Testis (tissue), 2 donors: ENCODE measurements at regions not wholly inside any gene's neighbourhood (a gene's known extent, or its start where the extent isn't known, plus 50 kb on each side); places are given as distances from the start of the nearest gene placed in this dataset.

ENCODE experiments used
- DNase-seq: peaks from one replicate; pipeline ENCODE4 v3.0.0-alpha.2; 2019
- H3K27ac ChIP-seq, 2 donors: fragments of 200-600 bp; sonication (generic); one replicate each; pipeline ENCODE4 v1.5.1; 2019
- H3K27me3 ChIP-seq: fragments of 200-600 bp; sonication (generic); one replicate; pipeline ENCODE4 v1.5.1; 2019
- H3K36me3 ChIP-seq: fragments of 200-600 bp; sonication (generic); one replicate; pipeline ENCODE4 v1.5.1; 2017; ENCODE audit warnings: low read depth; ENCODE audit errors: missing control alignments
- H3K4me1 ChIP-seq: fragments of 200-600 bp; sonication (generic); one replicate; pipeline ENCODE4 v1.5.1; 2019
- H3K4me3 ChIP-seq, 2 donors: fragments of 200-600 bp; sonication (generic); one replicate each; pipeline ENCODE4 v1.5.1; 2017 to 2019
- H3K9me3 ChIP-seq: fragments of 200-600 bp; sonication (generic); one replicate; pipeline ENCODE4 v1.5.1; 2017
- POLR2A ChIP-seq: fragments of 450-650 bp; IDR thresholded peaks from one replicate; pipeline ENCODE4 v1.6.1; 2017; ENCODE audit warnings: antibody characterized with exemption, mild to moderate bottlenecking, moderate library complexity
- WGBS, 2 donors: methylation state at CpG; one replicate each; pipeline ENCODE4 v1.1.5; 2018; 5-methylcytosine and 5-hydroxymethylcytosine counted together
- intact Hi-C: fragments of 100-400 bp; cut with DNase I; formaldehyde crosslinking; loops from one replicate; pipeline ENCODE4 v1.15.1; 2023; ENCODE audit warnings: low total_unique reads
- TF ChIP-seq, protein P1 (sequence below), 3 experiments: fragments of 450-650 bp in 2 of 3; fragments of 200-600 bp in 1 of 3; sonication (generic) in 1 of 3; IDR thresholded peaks; one replicate each; pipeline ENCODE4 v1.5.1; 2016 to 2019; ENCODE audit warnings: antibody characterized with exemption in 3 of 3, mild to moderate bottlenecking in 2 of 3, moderate library complexity in 1 of 3

DNA sequence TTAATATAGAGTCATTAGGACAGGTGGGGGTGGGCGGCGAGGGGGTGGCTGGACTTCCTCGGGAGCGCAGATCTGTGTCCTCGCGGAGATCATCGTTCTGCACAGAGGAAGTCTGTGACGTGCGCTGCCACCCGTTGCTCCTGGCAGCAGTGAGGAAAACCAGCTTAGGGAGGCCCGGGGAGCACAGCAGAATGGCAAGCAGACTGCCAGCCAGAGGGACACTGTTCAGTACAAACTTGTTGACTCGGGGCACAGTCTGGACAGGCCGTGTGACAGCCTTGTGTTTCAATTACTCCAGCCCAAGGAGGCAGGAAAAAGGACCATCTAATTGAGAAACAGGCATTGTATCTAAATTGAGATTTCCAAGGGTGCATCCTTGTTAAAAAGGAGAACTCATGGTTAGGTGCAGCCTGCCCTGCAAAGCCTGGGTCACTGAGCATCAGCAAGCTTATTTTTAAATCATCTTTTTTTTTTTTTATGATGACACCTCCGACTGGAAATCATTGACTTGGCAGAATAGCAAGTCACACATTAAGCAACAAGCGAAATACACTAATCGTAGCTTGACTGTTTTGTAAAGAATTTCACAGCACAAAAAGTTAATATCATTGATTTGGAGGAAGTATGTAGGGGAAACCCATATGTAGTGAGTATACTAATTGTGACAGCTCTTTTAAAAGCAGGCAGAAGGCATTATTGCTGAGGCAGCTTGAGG is 512.0 kb upstream of the FAT1 start:
- Histone ChIP-seq H3K4me3 (no peak overlapping the region), H3K27ac (no peak overlapping the region), H3K27me3 (no peaks in the 10 kb centered on the region), H3K4me1 (no peaks in the 10 kb centered on the region), H3K9me3 (no peaks in the 10 kb centered on the region), H3K36me3 (no peaks in the 10 kb centered on the region)
- DNase-seq = no peak
- TF ChIP-seq, protein P1, sequence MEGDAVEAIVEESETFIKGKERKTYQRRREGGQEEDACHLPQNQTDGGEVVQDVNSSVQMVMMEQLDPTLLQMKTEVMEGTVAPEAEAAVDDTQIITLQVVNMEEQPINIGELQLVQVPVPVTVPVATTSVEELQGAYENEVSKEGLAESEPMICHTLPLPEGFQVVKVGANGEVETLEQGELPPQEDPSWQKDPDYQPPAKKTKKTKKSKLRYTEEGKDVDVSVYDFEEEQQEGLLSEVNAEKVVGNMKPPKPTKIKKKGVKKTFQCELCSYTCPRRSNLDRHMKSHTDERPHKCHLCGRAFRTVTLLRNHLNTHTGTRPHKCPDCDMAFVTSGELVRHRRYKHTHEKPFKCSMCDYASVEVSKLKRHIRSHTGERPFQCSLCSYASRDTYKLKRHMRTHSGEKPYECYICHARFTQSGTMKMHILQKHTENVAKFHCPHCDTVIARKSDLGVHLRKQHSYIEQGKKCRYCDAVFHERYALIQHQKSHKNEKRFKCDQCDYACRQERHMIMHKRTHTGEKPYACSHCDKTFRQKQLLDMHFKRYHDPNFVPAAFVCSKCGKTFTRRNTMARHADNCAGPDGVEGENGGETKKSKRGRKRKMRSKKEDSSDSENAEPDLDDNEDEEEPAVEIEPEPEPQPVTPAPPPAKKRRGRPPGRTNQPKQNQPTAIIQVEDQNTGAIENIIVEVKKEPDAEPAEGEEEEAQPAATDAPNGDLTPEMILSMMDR (IDR thresholded peaks at IDR 0.05) = no peak
- TF ChIP-seq POLR2A = no peak
- 64 to 77% methylated on average over 16 of the region's 16 CpGs for WGBS, 2 donors
- intact Hi-C loops = no loop called here

DNA sequence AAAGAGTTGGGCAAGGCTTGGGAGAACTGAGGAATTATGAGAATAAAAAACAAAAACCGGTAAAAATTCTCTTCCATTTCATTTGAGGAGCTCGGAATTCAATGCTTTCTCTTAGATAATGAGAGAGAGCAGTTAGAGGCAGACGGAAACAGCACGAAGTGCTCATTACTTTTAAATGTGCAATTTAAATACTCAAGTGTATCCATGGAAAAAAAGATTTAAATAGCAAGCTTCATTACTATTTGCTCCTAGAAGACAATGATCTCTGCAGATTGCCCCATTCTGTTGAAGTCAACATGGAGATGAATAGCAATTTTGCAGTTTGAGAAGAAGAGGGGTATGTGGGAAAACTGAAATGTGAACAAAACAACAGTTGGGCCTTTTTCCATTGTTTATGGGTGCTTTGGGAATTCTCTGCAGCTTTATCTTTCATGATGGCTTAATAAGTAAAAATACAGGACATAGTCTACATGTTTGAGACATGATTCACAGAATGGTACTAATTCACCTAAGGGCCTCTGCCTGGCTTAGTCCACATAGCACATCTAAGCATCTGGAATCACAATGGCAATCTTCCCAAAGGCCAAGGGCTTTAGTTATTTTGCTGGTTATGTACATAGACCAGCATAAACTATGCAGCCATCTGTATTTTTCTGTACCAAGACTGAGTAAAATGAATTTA is 512.7 kb upstream of the FAT1 start:
- 34 to 41% methylated on average over 4 of the region's 4 CpGs for WGBS, 2 donors
- H3K4me1 ChIP-seq = no peaks in the 10 kb centered on the region
- H3K27ac ChIP-seq = no peak overlapping the region
- no peak overlapping the region for H3K4me3 ChIP-seq
- H3K9me3 ChIP-seq = no peaks in the 10 kb centered on the region
- H3K27me3 ChIP-seq = no peaks in the 10 kb centered on the region
- H3K36me3 ChIP-seq = no peaks in the 10 kb centered on the region
- TF ChIP-seq POLR2A = no peak
- TF ChIP-seq, protein P1 (IDR thresholded peaks at IDR 0.05) = no peak
- no peak for DNase-seq
- intact Hi-C loops = no loop called here

DNA sequence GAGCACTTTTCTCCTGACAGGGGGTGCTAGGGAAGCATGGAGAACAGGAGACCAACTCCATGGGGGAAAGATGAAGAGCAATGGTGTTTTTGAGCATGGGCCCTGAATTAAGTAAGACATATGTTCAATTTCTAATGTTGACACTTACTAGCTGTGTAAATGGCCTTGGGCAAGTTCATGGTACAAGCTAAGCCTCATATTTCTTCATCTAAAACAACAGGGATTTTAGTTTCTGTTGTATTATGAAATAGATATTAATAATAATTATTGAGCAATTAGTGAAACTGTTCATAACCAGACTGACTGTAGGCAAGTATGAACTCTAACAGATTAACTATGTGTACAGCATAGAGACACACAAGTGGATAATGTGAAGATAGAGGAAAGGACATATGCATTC is 515.0 kb upstream of the FAT1 start:
- no peak overlapping the region for H3K4me3 ChIP-seq
- no peaks in the 10 kb centered on the region for H3K36me3 ChIP-seq
- no peak for DNase-seq
- no peaks in the 10 kb centered on the region for H3K4me1 ChIP-seq
- no peaks in the 10 kb centered on the region for H3K9me3 ChIP-seq
- H3K27ac ChIP-seq = no peak overlapping the region
- intact Hi-C loops = no loop called here
- no peaks in the 10 kb centered on the region for H3K27me3 ChIP-seq
- TF ChIP-seq, protein P1 (IDR thresholded peaks at IDR 0.05) = no peak
- no peak for TF ChIP-seq POLR2A

- TF ChIP-seq POLR2A = no peak
- TF ChIP-seq, protein P1 (IDR thresholded peaks at IDR 0.05) = no peak
- Histone ChIP-seq H3K4me1 (no peaks in the 10 kb centered on the region), H3K27me3 (no peaks in the 10 kb centered on the region), H3K4me3 (no peak overlapping the region), H3K27ac (no peak overlapping the region), H3K36me3 (no peaks in the 10 kb centered on the region), H3K9me3 (no peaks in the 10 kb centered on the region)
- intact Hi-C loops = no loop called here
- WGBS, 2 donors = 86 to 89% methylated on average over 4 of the region's 4 CpGs
- no peak for DNase-seq
Measured at GRCh38 chr4:187251896-187252295, 528.2 kb upstream of the FAT1 start.

DNA sequence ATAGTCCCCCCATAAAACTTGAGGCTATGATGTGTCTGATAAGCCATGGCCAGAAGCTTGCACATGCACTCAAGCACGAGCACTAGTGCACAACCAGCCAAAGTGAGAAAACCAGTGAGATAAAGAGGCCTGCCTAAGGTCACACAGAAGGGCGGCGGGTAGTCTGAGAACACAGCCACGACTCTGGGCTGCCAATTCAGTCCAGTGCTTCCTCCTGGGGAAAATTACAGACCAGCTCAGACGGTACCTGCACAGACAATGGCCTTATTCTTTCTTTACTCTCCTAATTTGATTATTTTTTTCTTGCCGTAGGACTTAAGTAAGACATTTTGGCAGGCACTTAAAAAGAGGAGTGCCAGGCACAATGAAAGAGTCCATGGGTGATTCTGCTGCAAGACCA is 533.2 kb upstream of the FAT1 start:
- 64 to 73% methylated on average over 6 of the region's 6 CpGs for WGBS, 2 donors

More for the DNA sequence above, 533.2 kb upstream of the FAT1 start:
- H3K27me3 ChIP-seq = no peaks in the 10 kb centered on the region
- no peak for DNase-seq
- no peaks in the 10 kb centered on the region for H3K4me1 ChIP-seq
- H3K36me3 ChIP-seq = no peaks in the 10 kb centered on the region
- H3K9me3 ChIP-seq = no peaks in the 10 kb centered on the region
- no peak overlapping the region for H3K4me3 ChIP-seq
- no peak overlapping the region for H3K27ac ChIP-seq
- intact Hi-C loops = no loop called here
- TF ChIP-seq POLR2A = no peak
- TF ChIP-seq, protein P1 (IDR thresholded peaks at IDR 0.05) = no peak
